GM18870 (cell line): ENCODE measurements at regions not wholly inside any gene's neighbourhood (a gene's known extent, or its start where the extent isn't known, plus 50 kb on each side); places are given as distances from the start of the nearest gene placed in this dataset.
"Not testable (repeated sequence)": the region's sequence is repeated elsewhere in the genome, so short reads cannot be mapped to it uniquely, and the experiment has no call there.

Experiments
- ATAC-seq: cut with Tn5 transposase; IDR thresholded peaks from one replicate; pipeline ENCODE4 v1.9.1; 2021; ENCODE audit warnings: moderate library complexity; ENCODE audit not compliant: unreplicated experiment

DNA sequence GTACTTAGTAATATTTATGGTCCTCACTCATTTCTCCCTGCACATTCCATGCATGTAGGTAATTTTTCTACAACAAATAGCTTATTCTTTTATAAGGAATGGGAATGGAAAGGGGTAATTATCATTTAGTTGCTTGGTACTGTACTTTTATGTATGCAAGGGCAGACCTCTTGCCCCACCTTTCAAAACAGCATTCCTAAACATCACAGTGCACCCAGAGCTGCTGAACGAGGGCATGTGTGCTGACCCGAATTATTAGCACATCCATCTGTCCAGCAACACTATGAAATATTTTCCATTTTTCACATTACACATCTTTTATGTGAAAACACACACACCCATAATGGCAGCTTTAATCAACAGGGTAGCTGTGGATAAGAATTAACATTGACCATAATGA lies 228.6 kb upstream of the ARRDC3 start:
- no peak for ATAC-seq

DNA sequence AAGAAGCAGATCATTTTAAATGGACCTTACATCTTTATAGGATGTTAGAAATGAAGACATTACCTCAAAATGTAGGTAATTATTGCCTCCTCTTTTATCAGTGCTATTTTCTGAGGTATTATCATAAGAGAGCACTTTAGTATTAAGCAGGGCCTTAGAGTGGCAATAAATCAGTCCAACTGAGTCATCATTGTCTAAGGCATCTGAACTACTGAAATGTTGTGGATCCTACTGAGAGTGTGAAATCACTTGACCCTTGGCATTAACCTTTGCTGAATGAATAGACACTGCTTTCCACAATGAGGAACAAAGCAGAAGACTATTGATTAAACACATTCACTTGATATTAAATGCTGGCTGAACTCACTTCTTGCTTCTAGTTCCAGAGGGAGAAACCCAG lies 224.6 kb upstream of the ARRDC3 start:
- ATAC-seq = no peak

DNA sequence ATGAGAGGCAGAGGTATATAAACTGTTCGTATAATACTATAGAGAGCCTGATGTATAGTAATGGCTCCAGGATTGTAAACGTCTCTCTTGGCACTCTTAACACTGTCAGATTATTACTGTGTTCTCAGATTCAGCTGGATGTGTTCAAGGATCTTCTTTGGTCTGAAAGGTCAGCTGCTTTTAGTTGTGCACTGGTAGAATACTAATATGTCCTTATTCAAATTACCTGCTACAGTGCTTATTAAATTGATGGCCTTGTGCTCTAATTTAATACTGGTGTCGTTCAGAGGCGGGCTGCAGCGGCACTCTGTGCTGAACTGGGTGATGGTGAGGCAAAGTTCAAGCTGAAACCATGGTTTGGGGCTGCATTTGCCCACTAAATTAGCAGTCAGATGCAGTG lies 216.7 kb upstream of the ARRDC3 start:
- ATAC-seq = no peak

GRCh38 chr5:91598216-91598615 lies 215.1 kb upstream of the ARRDC3 start:
- no peak for ATAC-seq

GRCh38 chr5:91595424-91595823 lies 212.3 kb upstream of the ARRDC3 start:
- no peak for ATAC-seq

DNA sequence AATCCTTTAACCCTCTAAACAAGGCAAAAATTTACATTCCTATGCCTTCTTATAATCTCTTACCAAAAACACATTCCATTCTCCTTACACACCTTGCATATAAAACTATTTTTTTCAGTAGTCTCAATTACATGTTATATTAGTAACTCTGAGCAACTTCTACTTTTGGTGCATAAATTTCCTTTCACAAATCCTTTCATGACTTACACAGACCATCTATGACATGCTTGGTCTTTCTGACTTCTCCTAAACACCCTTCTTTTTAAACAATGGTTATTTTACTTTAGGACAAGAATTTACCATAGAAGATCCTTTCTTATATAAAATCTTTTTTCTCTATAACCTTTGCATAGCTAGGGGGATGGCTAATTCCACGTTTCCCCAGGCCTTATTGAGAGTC lies 208.0 kb upstream of the ARRDC3 start:
- no peak for ATAC-seq

DNA sequence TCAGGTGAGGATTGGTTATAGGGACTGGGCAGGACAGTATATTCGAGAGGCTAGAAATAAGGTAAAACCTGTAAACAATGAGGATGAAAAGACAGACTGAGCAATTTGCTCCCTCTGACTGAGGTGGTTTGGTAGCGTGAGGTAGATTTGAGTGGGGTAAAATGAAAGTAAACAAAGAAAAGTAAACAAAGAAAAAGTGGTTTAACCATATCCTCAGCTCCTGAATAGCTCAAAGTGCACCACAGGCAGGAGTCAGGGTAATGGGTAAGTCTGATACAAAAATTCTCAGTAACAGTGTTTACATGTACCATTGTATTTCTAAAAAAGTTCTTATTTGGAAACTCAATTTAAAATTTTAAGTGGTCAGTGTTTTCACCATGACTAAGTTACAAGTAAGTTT lies 203.1 kb upstream of the ARRDC3 start:
- ATAC-seq = no peak

DNA sequence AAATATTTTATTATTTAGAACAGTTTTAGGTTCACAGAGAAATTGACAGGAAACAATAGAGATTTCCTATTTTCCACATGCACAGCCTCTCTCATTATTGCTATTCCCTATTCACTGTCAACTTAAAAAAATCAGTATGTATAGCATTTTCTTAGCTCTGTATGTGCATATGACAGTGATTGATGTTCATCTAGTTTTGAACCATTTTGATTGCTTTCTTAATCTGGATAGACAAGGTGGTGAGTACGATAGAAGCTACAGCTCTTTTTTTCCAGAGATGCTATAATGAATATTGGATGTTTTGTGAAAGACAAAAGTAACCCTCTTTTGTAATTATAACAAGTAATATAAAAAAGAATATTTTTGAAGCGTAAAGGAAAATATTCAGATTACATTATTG lies 201.2 kb upstream of the ARRDC3 start:
- ATAC-seq = no peak

- ATAC-seq = not testable (repeated sequence)
Measured at GRCh38 chr5:91566012-91566411, 182.9 kb upstream of the ARRDC3 start.

- ATAC-seq = no peak
Measured at GRCh38 chr5:91562922-91563321, 179.8 kb upstream of the ARRDC3 start.

DNA sequence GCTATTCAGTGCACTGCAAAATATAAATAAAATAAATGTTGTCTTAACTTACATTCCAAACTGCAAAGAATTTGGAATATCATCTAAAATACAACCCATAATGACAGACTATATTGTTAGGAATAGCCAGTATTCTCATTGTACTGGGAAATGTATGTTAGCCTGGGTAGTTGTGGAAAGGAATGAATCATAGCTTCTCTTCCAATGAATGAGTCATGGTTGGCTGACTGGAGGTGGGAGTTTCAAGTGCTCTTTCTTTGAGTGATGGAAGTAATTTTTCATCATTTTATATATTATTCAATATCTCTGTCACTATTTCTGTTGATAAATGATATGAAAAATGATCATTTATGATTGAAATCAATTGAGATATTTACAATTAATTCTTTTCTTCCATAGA lies 158.6 kb upstream of the ARRDC3 start:
- ATAC-seq = no peak

DNA sequence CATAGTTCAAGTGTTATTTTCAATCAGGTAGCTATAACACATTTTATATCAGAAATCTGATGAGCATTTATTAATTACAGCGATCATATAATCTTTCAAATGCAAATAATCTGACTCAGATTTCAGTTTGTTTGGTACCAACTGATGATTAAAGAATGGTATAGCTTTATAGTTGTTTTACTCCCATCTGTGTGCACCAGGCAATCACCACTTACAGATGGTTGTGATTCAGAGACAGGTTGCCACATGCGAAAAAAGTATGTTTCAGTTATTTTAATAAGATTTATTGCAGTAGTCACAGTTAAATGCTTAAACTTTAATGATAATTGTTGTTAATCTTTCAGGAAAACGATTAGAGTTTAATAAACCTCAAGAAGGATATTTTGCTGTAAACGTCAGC lies 155.1 kb upstream of the ARRDC3 start:
- no peak for ATAC-seq

DNA sequence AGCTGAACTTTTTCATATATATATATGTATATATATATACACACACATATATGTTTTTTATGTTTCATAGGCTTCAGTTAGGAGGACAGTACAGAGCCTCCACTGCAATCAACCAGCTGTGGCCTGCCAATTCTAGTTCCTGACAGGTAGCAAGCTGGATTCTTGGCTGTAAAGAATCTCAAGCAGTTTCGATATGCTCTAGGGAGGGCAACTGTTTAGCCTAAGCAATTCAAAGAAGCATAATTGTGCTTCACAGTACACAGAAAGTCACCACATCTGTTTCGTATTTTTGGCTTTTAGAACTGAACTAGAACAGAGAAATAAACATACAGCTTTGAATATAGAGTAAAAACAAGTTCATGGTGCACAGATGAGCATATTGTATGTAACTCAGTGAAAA lies 152.4 kb upstream of the ARRDC3 start:
- no peak for ATAC-seq

DNA sequence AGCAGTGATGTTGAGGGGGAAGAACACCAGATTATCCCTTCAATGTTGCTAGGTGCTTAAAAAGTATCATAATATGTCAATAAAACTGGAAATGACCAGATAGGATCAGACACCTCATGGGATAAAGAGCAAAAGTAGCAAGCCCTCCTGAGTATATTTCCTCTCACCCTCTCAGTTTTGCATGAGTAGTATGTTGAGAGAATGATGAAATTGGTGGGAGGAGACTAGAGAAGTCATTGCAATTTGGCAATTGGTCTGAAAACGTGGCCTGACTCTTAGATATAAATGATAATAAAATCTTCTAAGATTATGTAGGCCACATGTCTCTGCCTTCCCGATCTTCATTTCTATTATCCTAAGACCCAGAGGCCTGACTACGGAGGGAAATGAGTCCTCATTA lies 151.2 kb upstream of the ARRDC3 start:
- ATAC-seq = no peak

DNA sequence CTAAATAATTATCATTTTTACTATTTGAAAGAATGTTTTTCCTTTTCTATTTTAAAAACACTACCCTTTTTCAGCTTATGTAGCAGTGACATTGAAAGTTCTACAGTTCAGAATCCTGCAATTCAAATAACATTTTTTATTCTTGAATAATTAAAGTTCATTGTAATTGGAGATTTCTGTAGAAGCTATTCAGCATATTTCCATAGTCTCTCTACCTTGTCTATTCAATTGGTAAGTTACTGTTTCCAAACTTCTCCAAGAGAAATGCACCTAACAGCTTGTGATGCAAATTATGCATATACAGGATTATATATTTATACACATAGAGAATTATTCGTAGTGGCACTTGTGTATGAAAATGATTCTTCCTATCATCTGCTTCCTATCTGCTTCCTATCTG lies 149.7 kb upstream of the ARRDC3 start:
- no peak for ATAC-seq

GRCh38 chr5:91532281-91532680 lies 149.2 kb upstream of the ARRDC3 start:
- ATAC-seq = no peak

- ATAC-seq = no peak
Measured at GRCh38 chr5:91528831-91529230, 145.7 kb upstream of the ARRDC3 start.

DNA sequence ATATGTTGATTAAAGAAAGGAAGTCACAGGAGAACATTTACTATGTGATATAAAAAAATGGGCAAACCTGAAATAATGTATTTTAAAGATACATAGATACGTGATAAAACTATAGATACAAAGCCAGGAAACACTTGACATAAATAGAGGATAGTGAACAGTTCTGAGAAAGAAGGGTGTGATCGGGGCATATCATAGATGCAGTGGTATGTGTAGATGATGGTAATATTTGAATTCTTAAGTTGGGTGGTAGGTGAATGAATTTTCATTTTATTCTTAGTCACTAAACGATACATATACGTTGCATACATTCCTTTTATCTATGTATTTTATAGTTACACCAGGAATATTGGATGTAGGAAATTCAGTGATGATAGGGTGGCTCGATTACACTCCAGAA lies 138.7 kb upstream of the ARRDC3 start:
- ATAC-seq = no peak

DNA sequence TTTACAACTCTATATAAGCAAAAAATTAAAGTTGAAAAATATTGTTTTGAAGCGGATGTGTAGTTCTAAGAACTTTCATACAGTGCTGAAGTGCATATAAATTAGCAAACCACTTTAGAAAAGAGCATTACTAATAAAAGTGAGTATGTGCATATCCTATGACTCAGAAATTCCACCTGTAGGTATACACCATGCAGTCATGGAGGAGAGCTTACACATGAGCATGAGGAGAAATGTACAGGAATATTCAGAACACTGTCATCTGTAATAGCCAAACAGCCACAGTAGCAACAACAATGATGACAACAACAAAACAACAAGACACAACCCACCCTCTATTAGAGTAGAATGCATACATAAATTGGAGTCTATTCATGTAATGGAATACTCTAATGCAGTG lies 138.2 kb upstream of the ARRDC3 start:
- no peak for ATAC-seq

DNA sequence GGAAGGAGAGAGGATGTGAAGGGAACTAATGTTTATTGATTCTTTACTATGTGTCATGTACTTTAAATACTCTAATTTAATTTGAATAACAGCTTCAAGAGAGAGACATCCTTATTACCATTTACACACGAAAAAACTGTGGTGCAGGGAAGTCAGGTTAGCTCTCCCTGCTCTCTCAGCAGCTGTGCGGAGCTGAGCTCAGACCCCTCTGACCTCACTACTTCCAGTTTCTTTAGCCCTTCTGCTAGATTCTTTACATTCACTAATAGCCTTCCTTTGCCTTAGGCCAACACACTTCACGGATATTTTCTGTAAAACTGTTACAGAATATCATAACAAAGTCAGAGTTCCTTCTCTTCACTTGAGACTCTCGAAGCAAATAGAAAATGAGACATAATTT lies 131.3 kb upstream of the ARRDC3 start:
- no peak for ATAC-seq

GRCh38 chr5:91503321-91503720 lies 120.2 kb upstream of the ARRDC3 start:
- ATAC-seq = no peak

DNA sequence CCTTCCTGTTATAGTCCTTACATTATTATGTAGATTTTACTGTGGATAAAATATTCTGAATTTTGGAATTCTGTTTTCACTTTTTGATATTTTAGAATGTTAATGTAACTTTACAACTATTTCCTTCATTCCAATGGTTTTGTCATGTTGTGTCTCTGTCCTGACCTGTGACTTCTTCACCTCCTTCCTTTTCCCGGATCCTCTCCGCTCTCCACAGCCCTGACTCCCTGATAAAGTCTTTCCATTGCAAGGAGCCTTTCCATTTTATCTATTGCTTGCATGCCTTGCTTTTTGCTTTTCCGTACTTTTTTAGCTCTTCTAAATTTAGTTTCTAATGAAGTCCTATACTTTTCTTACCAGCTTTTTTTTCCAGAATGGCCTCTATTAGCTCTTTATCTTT lies 117.6 kb upstream of the ARRDC3 start:
- no peak for ATAC-seq

GRCh38 chr5:91499943-91500531 lies 116.9 kb upstream of the ARRDC3 start:
- ATAC-seq = peak; percentile 72

GRCh38 chr5:91495699-91496098 lies 112.6 kb upstream of the ARRDC3 start:
- no peak for ATAC-seq
